HFFc6 (cell line): ENCODE measurements at regions not wholly inside any gene's neighbourhood (a gene's known extent, or its start where the extent isn't known, plus 50 kb on each side); places are given as distances from the start of the nearest gene placed in this dataset.
"Not testable (repeated sequence)": the region's sequence is repeated elsewhere in the genome, so short reads cannot be mapped to it uniquely, and the experiment has no call there.

Experiments
- DNase-seq: peaks from one replicate; pipeline ENCODE4 v3.0.0-alpha.2; 2018
- H3K27ac Mint-ChIP-seq: 2 replicates; pipeline ENCODE4 v1.8.0; 2020; ENCODE audit warnings: mild to moderate bottlenecking, mixed read lengths
- H3K27me3 Mint-ChIP-seq: 2 replicates; pipeline ENCODE4 v1.8.0; 2021; ENCODE audit warnings: mild to moderate bottlenecking, moderate library complexity, mixed read lengths; ENCODE audit not compliant: insufficient read depth
- H3K36me3 Mint-ChIP-seq: 2 replicates; pipeline ENCODE4 v1.8.0; 2021; ENCODE audit warnings: low read depth, mixed read lengths
- H3K4me1 Mint-ChIP-seq: 2 replicates; pipeline ENCODE4 v1.8.0; 2020; ENCODE audit warnings: low read depth, mixed read lengths
- H3K4me3 Mint-ChIP-seq: 2 replicates; pipeline ENCODE4 v1.8.0; 2020; ENCODE audit warnings: mild to moderate bottlenecking, moderate library complexity, mixed read lengths
- H3K9me3 Mint-ChIP-seq: 2 replicates; pipeline ENCODE4 v1.8.0; 2020; ENCODE audit warnings: mild to moderate bottlenecking, mixed read lengths
- TF ChIP-seq, protein P1 (sequence below): fragments of 200-600 bp; sonication (generic); IDR thresholded peaks from 2 replicates; pipeline ENCODE4 v1.5.0; 2021; ENCODE audit warnings: antibody characterized with exemption, mild to moderate bottlenecking

- TF ChIP-seq, protein P1, sequence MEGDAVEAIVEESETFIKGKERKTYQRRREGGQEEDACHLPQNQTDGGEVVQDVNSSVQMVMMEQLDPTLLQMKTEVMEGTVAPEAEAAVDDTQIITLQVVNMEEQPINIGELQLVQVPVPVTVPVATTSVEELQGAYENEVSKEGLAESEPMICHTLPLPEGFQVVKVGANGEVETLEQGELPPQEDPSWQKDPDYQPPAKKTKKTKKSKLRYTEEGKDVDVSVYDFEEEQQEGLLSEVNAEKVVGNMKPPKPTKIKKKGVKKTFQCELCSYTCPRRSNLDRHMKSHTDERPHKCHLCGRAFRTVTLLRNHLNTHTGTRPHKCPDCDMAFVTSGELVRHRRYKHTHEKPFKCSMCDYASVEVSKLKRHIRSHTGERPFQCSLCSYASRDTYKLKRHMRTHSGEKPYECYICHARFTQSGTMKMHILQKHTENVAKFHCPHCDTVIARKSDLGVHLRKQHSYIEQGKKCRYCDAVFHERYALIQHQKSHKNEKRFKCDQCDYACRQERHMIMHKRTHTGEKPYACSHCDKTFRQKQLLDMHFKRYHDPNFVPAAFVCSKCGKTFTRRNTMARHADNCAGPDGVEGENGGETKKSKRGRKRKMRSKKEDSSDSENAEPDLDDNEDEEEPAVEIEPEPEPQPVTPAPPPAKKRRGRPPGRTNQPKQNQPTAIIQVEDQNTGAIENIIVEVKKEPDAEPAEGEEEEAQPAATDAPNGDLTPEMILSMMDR, result no peak
- H3K4me1 Mint-ChIP-seq, result peaks cover 42% of the 10 kb centered on the region
- H3K36me3 Mint-ChIP-seq, result no peaks in the 10 kb centered on the region
- no peaks in the 10 kb centered on the region; the same call in 1 of the 2 replicates for H3K27me3 Mint-ChIP-seq
- no peak overlapping the region for H3K27ac Mint-ChIP-seq
- no peak overlapping the region for H3K4me3 Mint-ChIP-seq
- no peaks in the 10 kb centered on the region for H3K9me3 Mint-ChIP-seq
- DNase-seq, result no peak
These were observed 101.3 kb downstream of the SNX5 start for GRCh38 chr20:17867131-17867925.

DNA sequence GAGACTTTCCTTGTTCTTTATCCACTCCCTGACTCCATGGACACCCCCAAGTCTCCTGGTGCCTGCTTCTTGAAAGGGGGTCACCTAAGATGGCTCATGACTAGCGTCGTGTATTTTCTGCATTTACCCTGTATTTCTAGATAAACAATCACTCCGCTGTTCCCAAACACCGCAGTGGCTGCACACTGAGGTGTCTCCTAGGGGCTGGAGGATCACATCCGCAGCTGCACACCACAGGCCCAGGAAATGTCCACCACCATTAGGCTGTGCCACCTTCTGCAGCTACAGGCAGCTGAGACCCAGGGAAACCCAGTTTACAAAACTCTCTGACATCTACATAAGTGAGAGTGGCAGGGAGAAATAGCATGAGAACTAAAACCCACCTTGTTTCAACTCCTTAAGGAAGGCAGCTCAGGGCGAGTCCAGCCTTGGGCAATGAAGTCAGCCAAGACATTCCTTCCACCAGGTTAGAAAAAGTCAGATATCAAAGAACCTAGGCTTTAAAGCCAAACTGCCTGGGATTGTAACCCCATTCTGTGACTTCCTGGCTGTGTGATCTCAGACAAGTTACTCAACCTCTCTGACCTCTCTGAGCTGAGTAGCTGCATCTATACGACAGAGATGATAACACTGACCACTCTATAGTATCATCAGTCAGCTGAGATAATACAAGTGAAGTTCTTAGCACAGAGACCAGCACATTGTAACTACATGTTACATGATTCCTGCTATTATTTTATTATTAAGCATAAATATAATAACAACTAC, 102.2 kb downstream of the SNX5 start:
- TF ChIP-seq, protein P1, result peak; percentile 29; the same call in 1 of the 2 replicates
- Mint-ChIP-seq H3K4me3 (no peak overlapping the region), H3K4me1 (peaks cover 33% of the 10 kb centered on the region), H3K27ac (no peak overlapping the region), H3K27me3 (no peaks in the 10 kb centered on the region; the same call in 1 of the 2 replicates), H3K9me3 (no peaks in the 10 kb centered on the region), H3K36me3 (no peaks in the 10 kb centered on the region)
- no peak for DNase-seq

DNA sequence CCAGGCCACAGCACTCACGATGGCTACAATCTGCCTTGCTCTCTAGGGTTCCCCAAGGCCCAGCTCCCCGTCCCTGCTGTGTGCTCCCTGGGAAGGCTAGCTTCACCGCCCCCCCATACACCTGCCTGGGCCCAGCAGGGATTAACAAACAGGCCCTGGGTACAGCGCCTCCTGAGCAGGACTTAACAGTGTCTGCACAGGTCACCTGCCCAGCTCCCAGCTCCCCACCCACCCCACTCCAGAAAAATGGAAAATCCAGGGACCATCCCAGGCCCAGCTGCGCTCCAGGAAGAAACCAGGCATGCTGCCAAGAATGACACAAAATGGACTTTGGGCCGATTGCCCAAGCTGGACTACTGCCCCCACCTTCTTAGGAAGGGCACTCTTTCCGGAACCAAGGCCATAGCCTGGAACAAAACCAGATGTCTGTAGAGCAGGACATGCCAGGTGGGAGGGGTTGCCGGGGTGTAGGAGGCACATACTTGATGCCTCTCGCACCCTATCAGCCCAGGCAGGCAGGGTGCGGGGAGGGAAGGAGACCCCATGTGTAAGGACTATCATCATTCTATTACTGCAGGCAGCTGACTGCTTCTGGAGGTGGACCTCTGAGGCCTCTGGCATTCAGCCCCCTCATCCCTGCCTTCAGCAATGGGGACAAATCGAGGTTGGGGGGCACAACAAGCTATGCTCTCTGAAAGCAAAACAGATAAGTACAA, 104.9 kb downstream of the SNX5 start:
- TF ChIP-seq, protein P1, result no peak
- DNase-seq, result no peak
- Mint-ChIP-seq H3K9me3 (no peaks in the 10 kb centered on the region), H3K4me1 (peaks cover 17% of the 10 kb centered on the region), H3K27me3 (peaks cover 2% of the 10 kb centered on the region), H3K36me3 (no peaks in the 10 kb centered on the region), H3K27ac (no peak overlapping the region), H3K4me3 (no peak overlapping the region)

DNA sequence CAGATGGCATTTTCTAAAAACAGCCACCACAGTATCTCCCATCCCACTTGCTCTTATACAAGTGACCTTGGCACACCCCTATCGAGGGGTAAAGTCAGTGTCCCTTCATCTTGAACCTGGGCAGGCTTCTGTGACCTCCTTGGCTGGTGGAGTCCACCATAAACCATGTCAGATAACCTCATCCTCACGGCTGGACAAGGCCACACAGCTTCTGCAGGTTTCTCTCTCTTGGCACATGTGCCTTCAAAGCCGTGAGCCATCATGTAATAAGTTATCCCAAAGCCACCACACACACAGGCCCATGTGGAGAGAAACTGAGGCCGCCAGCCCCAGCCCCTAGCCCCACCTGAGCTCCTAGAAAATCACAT, 105.4 kb downstream of the SNX5 start:
- Mint-ChIP-seq H3K36me3 (peaks cover 4% of the 10 kb centered on the region; the same call in 1 of the 2 replicates), H3K27ac (no peak overlapping the region), H3K9me3 (peaks cover 4% of the 10 kb centered on the region), H3K27me3 (peaks cover 2% of the 10 kb centered on the region), H3K4me3 (no peak overlapping the region), H3K4me1 (peaks cover 14% of the 10 kb centered on the region)
- TF ChIP-seq, protein P1, result no peak
- DNase-seq, result no peak

GRCh38 chr20:17862171-17862570, 106.4 kb downstream of the SNX5 start:
- Mint-ChIP-seq H3K9me3 (peaks cover 12% of the 10 kb centered on the region), H3K4me3 (no peak overlapping the region), H3K27ac (no peak overlapping the region), H3K27me3 (peaks cover 2% of the 10 kb centered on the region), H3K4me1 (peaks cover 14% of the 10 kb centered on the region), H3K36me3 (peaks cover 10% of the 10 kb centered on the region; the same call in 1 of the 2 replicates)
- TF ChIP-seq, protein P1, result no peak
- no peak for DNase-seq

DNA sequence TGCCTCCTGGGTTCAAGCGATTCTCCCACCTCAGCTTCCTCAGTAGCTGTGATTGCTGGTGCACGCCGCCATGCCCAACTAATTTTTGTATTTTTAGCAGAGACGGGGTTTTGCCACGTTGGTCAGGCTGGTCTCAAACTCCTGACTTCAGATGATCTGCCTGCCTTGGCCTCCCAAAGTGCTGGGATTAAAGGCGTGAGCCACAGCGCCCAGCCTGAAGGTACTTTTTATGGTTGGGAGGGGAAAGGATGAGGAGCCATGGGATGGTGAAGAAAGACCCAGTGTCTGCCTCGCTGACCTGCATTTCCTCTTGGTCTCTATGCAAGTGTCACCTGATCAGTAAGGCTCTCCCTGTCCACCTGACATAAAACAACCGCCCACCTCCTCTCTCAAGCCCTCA, 107.0 kb downstream of the SNX5 start:
- H3K27me3 Mint-ChIP-seq, H3K4me3 Mint-ChIP-seq, H3K27ac Mint-ChIP-seq, DNase-seq: not testable (repeated sequence)
- H3K9me3 Mint-ChIP-seq, result peaks cover 17% of the 10 kb centered on the region
- H3K4me1 Mint-ChIP-seq, result peaks cover 19% of the 10 kb centered on the region
- H3K36me3 Mint-ChIP-seq, result peaks cover 10% of the 10 kb centered on the region; the same call in 1 of the 2 replicates
